ENCODE measurements at regions not wholly inside any gene's neighbourhood (a gene's known extent, or its start where the extent isn't known, plus 50 kb on each side); places are given as distances from the start of the nearest gene placed in this dataset.

- TF ChIP-seq POLR2A (IDR thresholded peaks at IDR 0.05; ENCODE audit: low read length) = no peak
- no peak for TF ChIP-seq GATA1 (IDR thresholded peaks at IDR 0.05; ENCODE audit: low read depth, low read length)
Observed at GRCh38 chr11:14587258-14587657, 56.3 kb upstream of the PDE3B start.

Measured in erythroblast (primary cell).